ENCODE measurements at regions not wholly inside any gene's neighbourhood (a gene's known extent, or its start where the extent isn't known, plus 50 kb on each side); places are given as distances from the start of the nearest gene placed in this dataset.

DNA sequence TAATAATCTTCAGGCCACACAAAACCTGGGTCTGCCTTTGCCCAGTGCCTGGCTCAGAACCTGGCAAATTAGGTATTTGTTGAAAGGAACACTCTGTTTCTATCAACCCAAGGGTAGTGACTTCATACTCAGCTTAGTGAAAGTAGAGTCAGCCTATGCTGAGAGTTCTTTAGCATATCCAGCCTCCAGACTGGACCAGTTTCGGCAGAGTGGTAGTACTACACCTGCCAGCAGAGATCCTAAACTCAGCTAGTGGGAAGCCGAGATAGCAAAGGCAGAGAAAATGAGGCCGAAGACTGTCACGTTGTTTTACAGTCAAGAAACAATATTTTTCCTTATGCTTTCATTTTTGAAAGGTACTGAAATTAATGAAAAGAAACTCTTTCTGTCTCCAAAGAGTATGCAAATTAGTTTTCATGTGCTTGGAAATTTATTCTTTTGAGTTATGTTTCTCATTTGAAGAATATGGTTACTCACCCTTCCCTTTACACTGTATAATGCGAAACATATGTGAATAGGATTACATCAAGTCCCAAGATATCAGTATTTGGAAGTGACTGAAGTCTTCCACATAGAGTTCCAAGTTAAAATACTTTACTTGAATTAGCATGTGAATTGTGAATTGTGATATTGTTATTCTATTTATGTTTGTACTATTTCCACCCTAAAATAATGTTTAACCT is 52.2 kb upstream of the UGP2 start:
- H3K9me3 ChIP-seq = no peaks in the 10 kb centered on the region
- no peak overlapping the region for H3K27ac ChIP-seq
- 89 to 94% (median 93%) methylated on average over 5 of the region's 5 CpGs for WGBS, 5 donors
- TF ChIP-seq POLR2A (IDR thresholded peaks at IDR 0.05) = no peak
- TF ChIP-seq POLR2AphosphoS5 (IDR thresholded peaks at IDR 0.05) = no peak
- TF ChIP-seq, protein P1, sequence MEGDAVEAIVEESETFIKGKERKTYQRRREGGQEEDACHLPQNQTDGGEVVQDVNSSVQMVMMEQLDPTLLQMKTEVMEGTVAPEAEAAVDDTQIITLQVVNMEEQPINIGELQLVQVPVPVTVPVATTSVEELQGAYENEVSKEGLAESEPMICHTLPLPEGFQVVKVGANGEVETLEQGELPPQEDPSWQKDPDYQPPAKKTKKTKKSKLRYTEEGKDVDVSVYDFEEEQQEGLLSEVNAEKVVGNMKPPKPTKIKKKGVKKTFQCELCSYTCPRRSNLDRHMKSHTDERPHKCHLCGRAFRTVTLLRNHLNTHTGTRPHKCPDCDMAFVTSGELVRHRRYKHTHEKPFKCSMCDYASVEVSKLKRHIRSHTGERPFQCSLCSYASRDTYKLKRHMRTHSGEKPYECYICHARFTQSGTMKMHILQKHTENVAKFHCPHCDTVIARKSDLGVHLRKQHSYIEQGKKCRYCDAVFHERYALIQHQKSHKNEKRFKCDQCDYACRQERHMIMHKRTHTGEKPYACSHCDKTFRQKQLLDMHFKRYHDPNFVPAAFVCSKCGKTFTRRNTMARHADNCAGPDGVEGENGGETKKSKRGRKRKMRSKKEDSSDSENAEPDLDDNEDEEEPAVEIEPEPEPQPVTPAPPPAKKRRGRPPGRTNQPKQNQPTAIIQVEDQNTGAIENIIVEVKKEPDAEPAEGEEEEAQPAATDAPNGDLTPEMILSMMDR (IDR thresholded peaks at IDR 0.05 in 8 of 11, conservative IDR thresholded peaks at IDR 0.05 in 3 of 11) = no peak
- intact Hi-C loops (cut with DNase I; ENCODE audit: low total_unique reads) = no loop called here
- no peaks in the 10 kb centered on the region for H3K36me3 ChIP-seq
- H3K4me3 ChIP-seq = no peak overlapping the region
- H3K4me1 ChIP-seq = peaks cover 0 to 4% (median 0%) of the 10 kb centered on the region in 6 donors
- DNase-seq = no peak
- no peaks in the 10 kb centered on the region for H3K27me3 ChIP-seq (replicated peaks in 1 of 7)

DNA sequence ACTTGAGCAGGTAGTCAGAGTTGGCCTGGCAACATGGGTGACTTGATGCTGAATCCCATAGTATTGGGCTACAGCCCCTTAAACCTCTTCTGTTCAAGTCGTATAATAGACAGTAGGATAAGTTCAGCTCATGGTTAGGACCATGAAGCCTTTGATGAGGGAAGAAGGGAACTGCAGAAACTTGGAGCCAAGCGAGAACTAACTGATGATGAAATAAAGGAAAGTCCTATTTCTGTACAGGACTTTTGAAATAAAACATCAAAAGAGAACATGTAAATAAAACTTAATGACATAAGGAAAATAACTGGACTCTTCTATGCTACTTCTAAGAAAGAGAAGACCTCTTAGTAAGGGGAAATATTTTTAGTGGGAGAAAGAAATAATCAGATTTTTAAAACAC is 51.2 kb upstream of the UGP2 start:
- Histone ChIP-seq H3K36me3 (no peaks in the 10 kb centered on the region), H3K27ac (no peak overlapping the region), H3K4me3 (no peak overlapping the region), H3K4me1 (peaks cover 0 to 4% (median 0%) of the 10 kb centered on the region in 6 donors), H3K9me3 (no peaks in the 10 kb centered on the region), H3K27me3 (replicated peaks in 1 of 7) (no peaks in the 10 kb centered on the region)
- DNase-seq = no peak
- WGBS, 5 donors = 66 to 93% (median 74%) methylated on average over 2 of the region's 2 CpGs
- TF ChIP-seq, protein P1 (IDR thresholded peaks at IDR 0.05 in 8 of 11, conservative IDR thresholded peaks at IDR 0.05 in 3 of 11) = no peak
- TF ChIP-seq POLR2A (IDR thresholded peaks at IDR 0.05) = no peak
- no peak for TF ChIP-seq POLR2AphosphoS5 (IDR thresholded peaks at IDR 0.05)
- intact Hi-C loops (cut with DNase I; ENCODE audit: low total_unique reads) = no loop called here

DNA sequence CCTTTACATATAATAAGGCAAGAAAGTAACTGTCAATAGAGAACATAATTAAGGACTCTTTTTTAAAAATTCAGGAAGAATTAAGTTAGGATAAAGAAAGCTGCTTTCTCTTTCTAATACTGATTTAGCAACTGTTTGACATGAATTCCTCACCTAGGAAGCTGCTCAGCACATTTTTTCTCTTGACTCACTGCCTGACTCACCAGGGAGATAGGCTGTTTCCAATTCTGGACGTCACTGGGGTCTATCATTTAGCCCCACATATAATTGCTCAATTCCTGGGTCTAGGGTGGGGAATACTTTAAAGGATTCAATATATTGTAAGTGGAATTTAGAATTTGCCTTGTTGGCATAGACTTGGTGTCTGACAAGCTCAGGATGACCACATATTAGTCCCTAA is 50.8 kb upstream of the UGP2 start:
- Histone ChIP-seq H3K4me3 (no peak overlapping the region), H3K9me3 (no peaks in the 10 kb centered on the region), H3K4me1 (peaks cover 0 to 4% (median 0%) of the 10 kb centered on the region in 6 donors), H3K27me3 (replicated peaks in 1 of 7) (no peaks in the 10 kb centered on the region), H3K27ac (no peak overlapping the region), H3K36me3 (no peaks in the 10 kb centered on the region)
- intact Hi-C loops (cut with DNase I; ENCODE audit: low total_unique reads) = no loop called here
- 40 to 55% (median 41%) methylated on average over 1 of the region's 1 CpG for WGBS, 5 donors
- no peak for TF ChIP-seq POLR2A (IDR thresholded peaks at IDR 0.05)
- TF ChIP-seq, protein P1 (IDR thresholded peaks at IDR 0.05 in 8 of 11, conservative IDR thresholded peaks at IDR 0.05 in 3 of 11) = no peak
- no peak for TF ChIP-seq POLR2AphosphoS5 (IDR thresholded peaks at IDR 0.05)
- DNase-seq = no peak

DNA sequence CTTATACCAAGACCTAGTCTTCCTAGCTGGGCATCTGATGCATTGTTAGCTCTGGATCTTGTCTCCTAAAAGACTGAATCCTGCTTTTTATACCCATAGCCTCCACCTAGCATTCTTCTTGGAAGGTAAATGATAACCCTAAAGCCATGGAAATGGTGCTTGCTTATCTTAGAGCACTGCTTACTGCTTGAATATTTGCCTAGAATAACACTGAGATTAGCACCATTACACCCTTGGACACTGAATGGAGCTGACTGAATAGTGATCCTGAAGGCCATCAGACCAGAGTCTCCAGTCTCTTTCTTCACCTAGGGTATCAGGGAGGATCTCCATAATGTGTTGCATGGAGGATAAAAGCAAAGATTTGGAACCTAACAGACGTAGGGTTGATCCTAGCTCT is 50.3 kb upstream of the UGP2 start:
- peaks cover 0 to 4% (median 0%) of the 10 kb centered on the region in 6 donors for H3K4me1 ChIP-seq
- H3K4me3 ChIP-seq = no peak overlapping the region
- no peaks in the 10 kb centered on the region for H3K36me3 ChIP-seq
- no peaks in the 10 kb centered on the region for H3K9me3 ChIP-seq
- 81 to 100% (median 93%) methylated on average over 1 of the region's 1 CpG for WGBS, 5 donors
- no peak overlapping the region for H3K27ac ChIP-seq
- DNase-seq = no peak
- no peak for TF ChIP-seq POLR2AphosphoS5 (IDR thresholded peaks at IDR 0.05)
- TF ChIP-seq POLR2A (IDR thresholded peaks at IDR 0.05) = no peak
- TF ChIP-seq, protein P1 (IDR thresholded peaks at IDR 0.05 in 8 of 11, conservative IDR thresholded peaks at IDR 0.05 in 3 of 11) = no peak
- intact Hi-C loops (cut with DNase I; ENCODE audit: low total_unique reads) = no loop called here
- no peaks in the 10 kb centered on the region for H3K27me3 ChIP-seq (replicated peaks in 1 of 7)
